Right lobe of liver (tissue), 4 donors: ENCODE measurements at regions not wholly inside any gene's neighbourhood (a gene's known extent, or its start where the extent isn't known, plus 50 kb on each side); places are given as distances from the start of the nearest gene placed in this dataset.

Experiments
- CTCF ChIP-seq, 4 donors: fragments of 200-600 bp in 3 of 4; fragments of 450-650 bp in 1 of 4; IDR thresholded peaks; one replicate each; pipeline versions ENCODE4 v1.5.1 to v1.8.0; 2016 to 2022; ENCODE audit warnings: antibody characterized with exemption in 4 of 4, mild to moderate bottlenecking in 2 of 4
- POLR2A ChIP-seq: fragments of 450-650 bp; IDR thresholded peaks from one replicate; pipeline ENCODE4 v1.6.1; 2017; ENCODE audit warnings: antibody characterized with exemption, mild to moderate bottlenecking
- donor health status: DM: no; HTN: no; CAD: no.
- donor health status: DM: no; HTN: no; CAD: no.
- donor health status: DM: no; HTN: yes; CAD: no.

GRCh38 chr11:43122546-43122945, 189.2 kb upstream of the API5 start:
- TF ChIP-seq POLR2A (no peak), CTCF (IDR thresholded peaks at IDR 0.05) (no peak)
